ENCODE measurements at regions not wholly inside any gene's neighbourhood (a gene's known extent, or its start where the extent isn't known, plus 50 kb on each side); places are given as distances from the start of the nearest gene placed in this dataset.
A peak's percentile ranks its signal among the peaks of the same experiment; 100 is the strongest.

DNA sequence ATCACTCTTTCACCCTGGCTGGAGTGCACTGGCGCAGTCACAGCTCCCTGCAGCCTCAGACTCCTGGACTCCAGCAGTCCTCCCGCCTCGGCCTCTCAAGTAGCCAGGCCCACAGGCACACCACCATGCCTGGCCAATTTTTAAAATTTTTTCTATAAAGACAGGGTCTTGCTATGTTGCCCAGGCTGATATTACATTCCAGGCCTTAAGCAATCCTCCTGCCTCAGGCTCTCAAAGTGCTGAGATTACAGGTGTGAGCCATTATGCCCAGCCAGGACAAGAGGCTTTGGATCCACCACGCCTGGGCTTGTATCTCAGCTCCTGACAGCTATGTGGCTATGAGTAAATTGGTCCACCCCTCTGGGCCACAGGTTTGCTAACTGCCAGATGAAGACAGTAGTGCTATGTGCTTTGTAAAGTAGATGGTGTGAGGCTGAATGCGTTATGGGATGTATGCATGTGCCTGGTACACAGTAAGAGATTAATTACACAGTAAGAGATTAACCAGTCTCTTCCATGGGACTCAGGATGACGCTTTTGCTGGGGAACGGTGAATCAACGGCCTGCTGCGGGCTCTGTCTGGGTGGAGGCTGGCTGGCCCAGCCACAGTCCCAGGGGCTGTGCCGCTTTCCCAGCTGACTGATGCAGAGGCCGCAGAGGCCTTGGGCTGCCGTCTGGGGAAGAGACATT is 53.3 kb upstream of the NCOR2 start:
- Histone ChIP-seq H3K9me3 (ENCODE audit: low read depth) (no peaks in the 10 kb centered on the region), H3K27me3 (no peaks in the 10 kb centered on the region), H3K4me3 (no peak overlapping the region), H3K4me1 (ENCODE audit: low read depth) (no peaks in the 10 kb centered on the region), H3K27ac (no peak overlapping the region), H3K36me3 (no peaks in the 10 kb centered on the region)
- TF ChIP-seq, protein P1, sequence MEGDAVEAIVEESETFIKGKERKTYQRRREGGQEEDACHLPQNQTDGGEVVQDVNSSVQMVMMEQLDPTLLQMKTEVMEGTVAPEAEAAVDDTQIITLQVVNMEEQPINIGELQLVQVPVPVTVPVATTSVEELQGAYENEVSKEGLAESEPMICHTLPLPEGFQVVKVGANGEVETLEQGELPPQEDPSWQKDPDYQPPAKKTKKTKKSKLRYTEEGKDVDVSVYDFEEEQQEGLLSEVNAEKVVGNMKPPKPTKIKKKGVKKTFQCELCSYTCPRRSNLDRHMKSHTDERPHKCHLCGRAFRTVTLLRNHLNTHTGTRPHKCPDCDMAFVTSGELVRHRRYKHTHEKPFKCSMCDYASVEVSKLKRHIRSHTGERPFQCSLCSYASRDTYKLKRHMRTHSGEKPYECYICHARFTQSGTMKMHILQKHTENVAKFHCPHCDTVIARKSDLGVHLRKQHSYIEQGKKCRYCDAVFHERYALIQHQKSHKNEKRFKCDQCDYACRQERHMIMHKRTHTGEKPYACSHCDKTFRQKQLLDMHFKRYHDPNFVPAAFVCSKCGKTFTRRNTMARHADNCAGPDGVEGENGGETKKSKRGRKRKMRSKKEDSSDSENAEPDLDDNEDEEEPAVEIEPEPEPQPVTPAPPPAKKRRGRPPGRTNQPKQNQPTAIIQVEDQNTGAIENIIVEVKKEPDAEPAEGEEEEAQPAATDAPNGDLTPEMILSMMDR (IDR thresholded peaks at IDR 0.05; ENCODE audit: low read depth, low read length) = no peak
- peak in 1 of 2 donors; percentile 47 for DNase-seq (ENCODE audit: low read depth in 1 of 2, low spot score in 1 of 2)

DNA sequence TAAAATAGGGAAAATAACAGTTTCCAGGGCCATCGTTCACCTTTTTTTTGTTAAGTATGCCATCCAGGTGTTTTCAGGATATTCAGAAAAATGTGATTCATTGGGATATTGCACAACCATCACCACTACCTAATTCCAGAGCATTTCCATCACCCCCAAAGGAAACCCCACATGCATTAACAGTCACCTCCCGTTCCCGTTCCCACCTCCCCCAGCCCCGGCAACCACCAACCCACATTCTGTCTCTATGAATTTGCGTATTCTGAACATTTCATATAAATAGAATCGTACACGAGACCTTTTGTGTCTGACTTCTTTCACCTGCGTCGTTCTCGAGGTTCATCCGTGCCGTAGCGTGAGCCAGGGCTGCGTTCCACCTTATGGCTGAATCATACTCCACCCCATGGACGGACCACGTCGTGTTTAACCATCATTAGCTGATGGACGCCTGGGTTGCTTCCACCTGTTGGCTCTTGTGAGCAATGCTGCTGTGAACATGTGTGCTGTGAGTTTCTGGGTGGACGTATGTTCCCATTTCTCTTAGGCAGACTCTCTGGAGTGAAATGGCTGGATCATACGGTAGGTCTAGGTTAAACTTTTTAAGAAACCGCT is 51.0 kb upstream of the NCOR2 start:
- DNase-seq (ENCODE audit: low read depth in 1 of 2, low spot score in 1 of 2) = no peak
- H3K36me3 ChIP-seq = no peaks in the 10 kb centered on the region
- no peaks in the 10 kb centered on the region for H3K4me1 ChIP-seq (ENCODE audit: low read depth)
- H3K9me3 ChIP-seq (ENCODE audit: low read depth) = no peaks in the 10 kb centered on the region
- no peaks in the 10 kb centered on the region for H3K27me3 ChIP-seq
- H3K27ac ChIP-seq = no peak overlapping the region
- no peak overlapping the region for H3K4me3 ChIP-seq
- TF ChIP-seq, protein P1 (IDR thresholded peaks at IDR 0.05; ENCODE audit: low read depth, low read length) = no peak

DNA sequence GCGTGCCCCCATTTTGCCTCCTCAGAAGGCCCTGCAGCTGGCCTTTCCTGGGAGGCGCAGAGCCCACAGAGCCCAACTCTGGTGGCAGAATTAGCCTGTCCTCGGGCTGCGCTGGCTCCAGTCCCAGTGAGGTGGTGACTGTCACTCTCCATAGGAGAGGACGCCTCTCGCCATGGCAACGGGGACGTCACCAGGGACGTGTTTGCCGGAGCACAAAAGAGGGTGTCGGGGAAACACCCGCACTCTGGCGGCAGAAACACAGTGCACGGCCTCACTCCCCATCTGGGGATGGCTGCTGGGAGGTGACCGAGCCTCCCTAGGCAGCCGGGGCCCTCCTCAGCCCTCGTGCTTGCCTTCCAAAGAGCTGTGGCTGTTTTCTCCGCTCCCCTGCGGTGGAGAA is 50.2 kb upstream of the NCOR2 start:
- H3K9me3 ChIP-seq (ENCODE audit: low read depth) = no peaks in the 10 kb centered on the region
- no peak overlapping the region for H3K4me3 ChIP-seq
- TF ChIP-seq, protein P1 (IDR thresholded peaks at IDR 0.05; ENCODE audit: low read depth, low read length) = no peak
- no peak overlapping the region for H3K27ac ChIP-seq
- H3K27me3 ChIP-seq = no peaks in the 10 kb centered on the region
- no peaks in the 10 kb centered on the region for H3K36me3 ChIP-seq
- no peaks in the 10 kb centered on the region for H3K4me1 ChIP-seq (ENCODE audit: low read depth)
- DNase-seq (ENCODE audit: low read depth in 1 of 2, low spot score in 1 of 2) = no peak

Measured in cardiac muscle cell (in vitro differentiated cells and primary cell).